Lung (tissue), 11 donors: ENCODE measurements at regions not wholly inside any gene's neighbourhood (a gene's known extent, or its start where the extent isn't known, plus 50 kb on each side); places are given as distances from the start of the nearest gene placed in this dataset.
A peak's percentile ranks its signal among the peaks of the same experiment; 100 is the strongest.

Experiments used
- ATAC-seq: fragments of 200-7000 bp; cut with Tn5 transposase; one replicate; pipeline ENCODE4 v1.9.1; 2020; ENCODE audit warnings: moderate number of reproducible peaks; ENCODE audit not compliant: insufficient read depth, low FRiP score
- DNase-seq, 3 donors: peaks; one replicate each; pipeline ENCODE4 v3.0.0-alpha.2; 2013 to 2017
- H3K27ac ChIP-seq, 2 donors: one replicate each; pipeline ENCODE4 v1.5.1; 2013; ENCODE audit warnings: mild to moderate bottlenecking in 2 of 2, moderate library complexity in 2 of 2, control low read depth in 1 of 2, inconsistent platforms in 1 of 2, low read depth in 1 of 2, low read length in 1 of 2
- H3K27me3 ChIP-seq, 3 donors: one replicate each; pipeline ENCODE4 v1.5.1; 2013; ENCODE audit warnings: low read length in 2 of 3; ENCODE audit not compliant: control insufficient read depth in 3 of 3, insufficient read depth in 3 of 3
- H3K36me3 ChIP-seq, 4 donors: one replicate each; pipeline ENCODE4 v1.5.1; 2013; ENCODE audit warnings: low read length in 4 of 4, mild to moderate bottlenecking in 1 of 4, moderate library complexity in 1 of 4; ENCODE audit not compliant: control insufficient read depth in 4 of 4, insufficient read depth in 4 of 4
- H3K4me1 ChIP-seq, 5 donors: one replicate each; pipeline ENCODE4 v1.5.1; 2013; ENCODE audit warnings: low read length in 5 of 5, mild to moderate bottlenecking in 2 of 5, moderate library complexity in 1 of 5; ENCODE audit not compliant: control insufficient read depth in 5 of 5, insufficient read depth in 5 of 5
- H3K4me3 ChIP-seq: one replicate; pipeline ENCODE4 v1.5.1; 2013; ENCODE audit warnings: mild to moderate bottlenecking, control low read depth, moderate library complexity
- H3K9ac ChIP-seq, 2 donors: one replicate each; pipeline ENCODE4 v1.5.1; 2013; ENCODE audit warnings: low read length in 2 of 2, control low read depth in 1 of 2; ENCODE audit not compliant: insufficient read depth in 1 of 2
- H3K9me3 ChIP-seq, 4 donors: one replicate each; pipeline ENCODE4 v1.5.1; 2013; ENCODE audit warnings: low read length in 3 of 4, mild to moderate bottlenecking in 1 of 4, moderate library complexity in 1 of 4; ENCODE audit not compliant: control insufficient read depth in 4 of 4, insufficient read depth in 3 of 4
- WGBS, 2 donors: extraction: QIAGEN DNeasy Blood & Tissue Kit; methylation state at CpG; one replicate each; pipeline ENCODE4 v1.1.7; 2013; 5-methylcytosine and 5-hydroxymethylcytosine counted together
- TF ChIP-seq, protein P1 (sequence below): IDR thresholded peaks from 2 replicates; pipeline ENCODE4 v1.5.1; 2012; ENCODE audit warnings: mild to moderate bottlenecking; ENCODE audit errors: control extremely low read depth, extremely low read depth
- donor health status: control.
- donor health status: control.
- donor health status: Bipolar disorder and iron deficiency.
- donor health status: healthy.
- donor health status: DM: yes; HTN: yes; CAD: no.

DNA sequence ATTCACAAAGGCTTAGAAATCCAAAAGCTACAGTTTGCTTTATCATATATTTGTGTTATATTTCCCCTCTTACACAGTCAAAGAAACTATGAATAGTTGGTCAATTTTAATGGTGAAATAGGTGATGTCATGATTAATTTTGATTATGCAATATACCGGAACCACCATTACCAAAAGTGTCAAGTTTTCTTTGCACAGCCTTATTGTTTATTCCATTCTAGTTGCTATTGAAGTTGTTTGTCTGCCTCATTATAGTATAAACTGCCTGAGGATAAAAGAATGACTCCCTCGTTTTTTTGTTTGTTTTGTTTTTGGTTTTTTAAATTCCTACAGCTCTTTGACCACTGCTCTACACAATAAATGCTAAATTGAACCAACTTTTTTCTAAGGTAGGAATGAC lies 690.6 kb upstream of the ZP4 start:
- TF ChIP-seq, protein P1, sequence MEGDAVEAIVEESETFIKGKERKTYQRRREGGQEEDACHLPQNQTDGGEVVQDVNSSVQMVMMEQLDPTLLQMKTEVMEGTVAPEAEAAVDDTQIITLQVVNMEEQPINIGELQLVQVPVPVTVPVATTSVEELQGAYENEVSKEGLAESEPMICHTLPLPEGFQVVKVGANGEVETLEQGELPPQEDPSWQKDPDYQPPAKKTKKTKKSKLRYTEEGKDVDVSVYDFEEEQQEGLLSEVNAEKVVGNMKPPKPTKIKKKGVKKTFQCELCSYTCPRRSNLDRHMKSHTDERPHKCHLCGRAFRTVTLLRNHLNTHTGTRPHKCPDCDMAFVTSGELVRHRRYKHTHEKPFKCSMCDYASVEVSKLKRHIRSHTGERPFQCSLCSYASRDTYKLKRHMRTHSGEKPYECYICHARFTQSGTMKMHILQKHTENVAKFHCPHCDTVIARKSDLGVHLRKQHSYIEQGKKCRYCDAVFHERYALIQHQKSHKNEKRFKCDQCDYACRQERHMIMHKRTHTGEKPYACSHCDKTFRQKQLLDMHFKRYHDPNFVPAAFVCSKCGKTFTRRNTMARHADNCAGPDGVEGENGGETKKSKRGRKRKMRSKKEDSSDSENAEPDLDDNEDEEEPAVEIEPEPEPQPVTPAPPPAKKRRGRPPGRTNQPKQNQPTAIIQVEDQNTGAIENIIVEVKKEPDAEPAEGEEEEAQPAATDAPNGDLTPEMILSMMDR, result no peak
- Histone ChIP-seq H3K27me3 (no peaks in the 10 kb centered on the region), H3K4me3 (no peak overlapping the region), H3K27ac (no peak overlapping the region), H3K9ac (no peak overlapping the region), H3K9me3 (peaks cover 0 to 3% (median 0%) of the 10 kb centered on the region in 4 donors), H3K4me1 (no peaks in the 10 kb centered on the region), H3K36me3 (no peaks in the 10 kb centered on the region)
- ATAC-seq (no peak), DNase-seq (no peak)
- 52 to 65% methylated on average over 2 of the region's 2 CpGs for WGBS, 2 donors

GRCh38 chr1:238568735-238569134 lies 678.0 kb upstream of the ZP4 start:
- H3K36me3 ChIP-seq, result no peaks in the 10 kb centered on the region
- TF ChIP-seq, protein P1, result no peak
- H3K27me3 ChIP-seq, result no peaks in the 10 kb centered on the region
- no peak overlapping the region for H3K9ac ChIP-seq
- no peak for DNase-seq
- 22 to 54% methylated on average over 2 of the region's 2 CpGs for WGBS, 2 donors
- H3K4me1 ChIP-seq, result no peaks in the 10 kb centered on the region
- H3K4me3 ChIP-seq, result no peak overlapping the region
- peaks cover 0 to 2% (median 0%) of the 10 kb centered on the region in 4 donors for H3K9me3 ChIP-seq
- H3K27ac ChIP-seq, result no peak overlapping the region
- no peak for ATAC-seq

DNA sequence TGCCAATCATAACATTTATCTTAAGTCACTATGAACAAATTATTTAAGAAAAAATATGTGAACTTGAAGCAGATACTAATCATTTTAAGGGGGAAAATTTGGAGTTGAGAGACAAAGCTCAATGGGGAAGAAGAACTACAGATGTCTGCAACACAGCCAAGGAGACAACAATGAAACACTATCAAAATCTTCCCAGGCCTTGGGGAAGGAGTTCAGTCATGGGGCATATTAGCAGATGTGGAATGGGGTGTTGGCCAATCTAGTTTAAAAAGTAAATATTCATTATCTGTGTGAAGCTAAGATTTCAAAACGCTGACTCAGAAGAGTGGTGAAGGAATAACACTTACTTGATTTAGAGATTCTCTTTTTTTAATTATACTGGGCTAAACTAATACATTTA lies 671.6 kb upstream of the ZP4 start:
- TF ChIP-seq, protein P1, result no peak
- Histone ChIP-seq H3K27ac (no peak overlapping the region), H3K36me3 (no peaks in the 10 kb centered on the region), H3K9ac (no peak overlapping the region), H3K9me3 (peaks cover 0 to 2% (median 0%) of the 10 kb centered on the region in 4 donors), H3K27me3 (no peaks in the 10 kb centered on the region), H3K4me1 (no peaks in the 10 kb centered on the region), H3K4me3 (no peak overlapping the region)
- ATAC-seq, result no peak
- DNase-seq, result peak in 1 of 3 donors; percentile 2
- WGBS, 2 donors, result 62 to 77% methylated on average over 1 of the region's 1 CpG

DNA sequence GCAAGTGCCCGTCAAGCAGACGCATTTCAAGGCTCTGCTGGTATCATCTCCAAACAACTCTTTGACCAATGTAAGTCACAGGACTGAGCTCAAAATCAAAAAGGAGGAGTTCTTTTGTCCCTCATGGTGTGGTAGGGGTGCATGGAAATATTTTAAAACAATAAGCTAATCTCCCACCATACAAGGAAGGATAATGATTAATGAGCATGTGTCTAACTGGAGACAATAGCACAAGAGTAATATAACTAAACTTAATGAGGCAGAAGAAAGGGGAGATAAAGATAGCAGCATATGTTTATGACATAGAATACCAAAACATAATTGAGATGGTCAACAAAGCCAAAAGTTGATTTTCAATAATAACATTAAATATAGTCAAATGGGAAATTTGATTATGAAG lies 668.0 kb upstream of the ZP4 start:
- Histone ChIP-seq H3K4me1 (no peaks in the 10 kb centered on the region), H3K36me3 (no peaks in the 10 kb centered on the region), H3K4me3 (no peak overlapping the region), H3K9me3 (no peaks in the 10 kb centered on the region), H3K27me3 (no peaks in the 10 kb centered on the region), H3K9ac (no peak overlapping the region), H3K27ac (no peak overlapping the region)
- ATAC-seq, result no peak
- 89 to 92% methylated on average over 2 of the region's 2 CpGs for WGBS, 2 donors
- TF ChIP-seq, protein P1, result no peak
- no peak for DNase-seq
